Hepatocyte (in vitro differentiated cells): ENCODE measurements at regions not wholly inside any gene's neighbourhood (a gene's known extent, or its start where the extent isn't known, plus 50 kb on each side); places are given as distances from the start of the nearest gene placed in this dataset.

Experiments
- CTCF ChIP-seq: fragments of 200-600 bp; sonication (generic); IDR thresholded peaks from 2 replicates; pipeline ENCODE4 v1.5.1; 2016; ENCODE audit warnings: antibody characterized with exemption, mild to moderate bottlenecking; ENCODE audit not compliant: poor library complexity
- EZH2 ChIP-seq: fragments of 200-600 bp; sonication (generic); IDR thresholded peaks from 2 replicates; pipeline ENCODE4 v1.6.1; 2016; ENCODE audit warnings: antibody characterized with exemption, mild to moderate bottlenecking, borderline replicate concordance
- EZH2phosphoT487 ChIP-seq: fragments of 200-600 bp; sonication (generic); IDR thresholded peaks from one replicate; pipeline ENCODE4 v1.6.1; 2018; ENCODE audit warnings: antibody characterized with exemption, mild to moderate bottlenecking, low read depth, moderate library complexity; ENCODE audit not compliant: unreplicated experiment, severe bottlenecking

GRCh38 chr14:44662250-44662891, 155.3 kb upstream of the FSCB start:
- TF ChIP-seq CTCF (no peak), EZH2phosphoT487 (no peak), EZH2 (no peak)
